ENCODE measurements at regions not wholly inside any gene's neighbourhood (a gene's known extent, or its start where the extent isn't known, plus 50 kb on each side); places are given as distances from the start of the nearest gene placed in this dataset.

GRCh38 chr6:167474725-167475124 is 149.8 kb downstream of the TTLL2 start:
- no peaks in the 10 kb centered on the region for H4K20me1 ChIP-seq (ENCODE audit: insufficient read depth)
- no peaks in the 10 kb centered on the region for H3K36me3 ChIP-seq (ENCODE audit: control insufficient read depth in 1 of 2, insufficient read depth in 2 of 2, low read length in 2 of 2)
- H3K4me1 ChIP-seq (ENCODE audit: control insufficient read depth in 1 of 2, insufficient read depth in 2 of 2, low read length in 2 of 2) = no peaks in the 10 kb centered on the region
- TF ChIP-seq EZH2 (IDR thresholded peaks at IDR 0.05) (no peak), FOSL1 (IDR thresholded peaks at IDR 0.05; ENCODE audit: low read depth) (no peak), EZH2phosphoT487 (IDR thresholded peaks at IDR 0.05; ENCODE audit: borderline replicate concordance) (no peak), CEBPB (IDR thresholded peaks at IDR 0.05; ENCODE audit: low read depth) (no peak), ELF1 (IDR thresholded peaks at IDR 0.05; ENCODE audit: borderline replicate concordance, low read depth) (no peak), CBX3 (IDR thresholded peaks at IDR 0.05; ENCODE audit: low read depth) (no peak), POLR2AphosphoS5 (IDR thresholded peaks at IDR 0.05; ENCODE audit: low read depth, low read length) (no peak), SP1 (IDR thresholded peaks at IDR 0.05; ENCODE audit: low read depth) (no peak), ATF3 (IDR thresholded peaks at IDR 0.05) (no peak), EGR1 (IDR thresholded peaks at IDR 0.05; ENCODE audit: low read depth) (no peak), TCF7L2 (IDR thresholded peaks at IDR 0.05; ENCODE audit: borderline replicate concordance, extremely low read depth, insufficient read depth, insufficient read length) (no peak), MAX (IDR thresholded peaks at IDR 0.05) (no peak), YY1 (IDR thresholded peaks at IDR 0.05; ENCODE audit: extremely low read depth, insufficient replicate concordance, low read depth, low read length) (no peak), ZBTB33 (IDR thresholded peaks at IDR 0.05; ENCODE audit: extremely low read depth, insufficient replicate concordance, low read length) (no peak), POLR2A (IDR thresholded peaks at IDR 0.05; ENCODE audit: borderline replicate concordance, extremely low read depth, insufficient read depth, insufficient read length) (no peak), RAD21 (IDR thresholded peaks at IDR 0.05; ENCODE audit: low read depth) (no peak; the same call in 1 of the 2 replicates), ZFX (IDR thresholded peaks at IDR 0.05) (no peak), REST (IDR thresholded peaks at IDR 0.05; ENCODE audit: low read depth) (no peak), JUND (IDR thresholded peaks at IDR 0.05) (no peak), SIN3A (IDR thresholded peaks at IDR 0.05; ENCODE audit: low read depth) (no peak)
- ATAC-seq (no peak), DNase-seq (ENCODE audit: low read depth, low spot score) (no peak)
- H2AFZ ChIP-seq (ENCODE audit: low read depth, low read length, poor library complexity, severe bottlenecking) = no peak overlapping the region
- RAD21 ChIA-PET (ENCODE audit: low non-redundant PET in 1 of 2, low total read pairs in 2 of 2, uncharacterized antibody in 2 of 2, unreplicated experiment in 2 of 2) = no interaction called here
- BruUV-seq (replicated peaks) = no TSS peak
- H3K4me2 ChIP-seq (ENCODE audit: low read length) = no peak overlapping the region
- H3K9ac ChIP-seq (ENCODE audit: low read length) = no peak overlapping the region
- POLR2A ChIA-PET = no interaction called here
- no peaks in the 10 kb centered on the region; the same call in 1 of the 2 replicates for H3K9me2 ChIP-seq (ENCODE audit: insufficient read depth)
- intact Hi-C loops (cut with micrococcal nuclease) = no loop called here
- CTCF ChIA-PET = no interaction called here
- H3K79me2 ChIP-seq (ENCODE audit: insufficient read depth, low read length) = no peaks in the 10 kb centered on the region
- H3K27ac ChIP-seq (ENCODE audit: low read depth, low read length) = no peak overlapping the region
- H3K4me3 ChIP-seq (replicated peaks in 1 of 2; ENCODE audit: low read depth in 1 of 2, low read length in 2 of 2) = no peak overlapping the region
- H3K27me3 ChIP-seq (ENCODE audit: insufficient read depth, low read length) = no peaks in the 10 kb centered on the region
- no peaks in the 10 kb centered on the region for H3K9me3 ChIP-seq (ENCODE audit: control insufficient read depth in 1 of 2, insufficient read depth in 1 of 2, low read depth in 1 of 2, low read length in 2 of 2)

All from HCT116 (cell line).